ENCODE measurements at regions not wholly inside any gene's neighbourhood (a gene's known extent, or its start where the extent isn't known, plus 50 kb on each side); places are given as distances from the start of the nearest gene placed in this dataset.

DNA sequence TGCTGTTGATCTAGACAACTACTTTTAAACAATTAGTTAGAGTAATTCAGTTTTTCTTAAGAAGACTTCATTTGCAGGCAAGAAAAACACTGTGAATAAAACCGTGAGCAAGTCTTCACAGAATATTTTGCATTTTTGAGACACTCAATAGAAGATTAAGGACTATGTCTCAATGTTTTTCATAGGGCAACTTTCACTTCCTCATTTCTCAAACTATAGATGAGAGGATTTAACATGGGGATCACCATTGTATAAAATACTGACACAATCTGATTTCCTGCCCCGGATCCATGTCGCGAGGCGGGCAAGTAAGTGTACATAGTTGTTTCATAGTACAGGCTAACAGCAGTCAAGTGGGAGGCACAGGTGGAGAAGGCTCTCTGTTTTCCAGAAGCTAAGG, 108.8 kb upstream of the IGSF1 start:
- H3K27me3 ChIP-seq (ENCODE audit: control insufficient read depth in 3 of 3, insufficient read depth in 3 of 3, low read length in 2 of 3): peaks cover 0 to 33% (median 28%) of the 10 kb centered on the region in 3 donors
- 77 to 82% methylated on average over 5 of the region's 5 CpGs for WGBS, 2 donors
- H3K4me3 ChIP-seq: no peak overlapping the region
- H3K9ac ChIP-seq (ENCODE audit: insufficient read depth in 1 of 2, low read length in 2 of 2): no peak overlapping the region
- DNase-seq (no peak), ATAC-seq (ENCODE audit: insufficient read depth, low FRiP score) (no peak)
- peaks cover 0 to 4% (median 0%) of the 10 kb centered on the region in 4 donors for H3K9me3 ChIP-seq (ENCODE audit: control insufficient read depth in 4 of 4, insufficient read depth in 3 of 4, low read length in 3 of 4)
- no peak overlapping the region for H3K27ac ChIP-seq (ENCODE audit: low read depth in 1 of 2, low read length in 1 of 2)
- no peaks in the 10 kb centered on the region for H3K4me1 ChIP-seq (ENCODE audit: control insufficient read depth in 5 of 5, insufficient read depth in 5 of 5, low read length in 5 of 5)
- TF ChIP-seq, protein P1, sequence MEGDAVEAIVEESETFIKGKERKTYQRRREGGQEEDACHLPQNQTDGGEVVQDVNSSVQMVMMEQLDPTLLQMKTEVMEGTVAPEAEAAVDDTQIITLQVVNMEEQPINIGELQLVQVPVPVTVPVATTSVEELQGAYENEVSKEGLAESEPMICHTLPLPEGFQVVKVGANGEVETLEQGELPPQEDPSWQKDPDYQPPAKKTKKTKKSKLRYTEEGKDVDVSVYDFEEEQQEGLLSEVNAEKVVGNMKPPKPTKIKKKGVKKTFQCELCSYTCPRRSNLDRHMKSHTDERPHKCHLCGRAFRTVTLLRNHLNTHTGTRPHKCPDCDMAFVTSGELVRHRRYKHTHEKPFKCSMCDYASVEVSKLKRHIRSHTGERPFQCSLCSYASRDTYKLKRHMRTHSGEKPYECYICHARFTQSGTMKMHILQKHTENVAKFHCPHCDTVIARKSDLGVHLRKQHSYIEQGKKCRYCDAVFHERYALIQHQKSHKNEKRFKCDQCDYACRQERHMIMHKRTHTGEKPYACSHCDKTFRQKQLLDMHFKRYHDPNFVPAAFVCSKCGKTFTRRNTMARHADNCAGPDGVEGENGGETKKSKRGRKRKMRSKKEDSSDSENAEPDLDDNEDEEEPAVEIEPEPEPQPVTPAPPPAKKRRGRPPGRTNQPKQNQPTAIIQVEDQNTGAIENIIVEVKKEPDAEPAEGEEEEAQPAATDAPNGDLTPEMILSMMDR (IDR thresholded peaks at IDR 0.05; ENCODE audit: control extremely low read depth, extremely low read depth): no peak
- H3K36me3 ChIP-seq (ENCODE audit: control insufficient read depth in 4 of 4, insufficient read depth in 4 of 4, low read length in 4 of 4): no peaks in the 10 kb centered on the region

DNA sequence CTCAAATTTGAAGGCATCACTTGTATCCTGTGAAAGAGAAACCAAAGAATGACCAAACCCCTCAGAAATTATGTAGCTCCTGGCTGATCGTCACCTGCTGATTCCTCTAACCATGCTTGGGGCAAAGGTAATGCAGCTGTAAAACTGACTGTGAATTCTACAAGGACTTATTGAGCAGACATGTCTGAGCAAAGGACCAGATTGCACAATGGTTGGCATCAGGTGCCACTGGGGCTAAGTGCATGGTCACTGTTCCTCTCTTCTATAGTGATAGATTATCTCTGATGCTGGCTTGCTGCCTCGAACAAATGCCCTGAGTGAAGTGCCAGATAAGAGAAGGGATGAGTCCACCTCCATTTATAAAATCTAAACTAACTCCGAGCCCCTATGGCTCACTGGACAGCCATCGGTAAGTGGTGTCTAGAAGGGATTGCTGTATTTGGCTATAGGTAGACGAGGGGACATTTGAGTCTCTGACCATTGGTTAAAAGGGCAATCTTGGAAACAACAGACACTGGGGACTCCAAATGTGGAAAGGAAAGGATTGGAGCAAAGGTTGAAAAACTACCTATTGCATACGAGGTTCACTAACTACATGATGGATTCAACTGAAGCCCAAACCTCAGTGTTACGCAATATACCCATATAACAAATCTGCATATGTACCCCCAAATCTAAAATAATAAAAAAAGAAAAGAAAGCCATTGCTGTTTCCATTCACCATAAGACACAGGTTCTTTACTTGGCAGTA, 110.7 kb upstream of the IGSF1 start:
- 69 to 82% methylated on average over 7 of the region's 7 CpGs for WGBS, 2 donors
- TF ChIP-seq, protein P1 (IDR thresholded peaks at IDR 0.05; ENCODE audit: control extremely low read depth, extremely low read depth): no peak
- H3K36me3 ChIP-seq (ENCODE audit: control insufficient read depth in 4 of 4, insufficient read depth in 4 of 4, low read length in 4 of 4): no peaks in the 10 kb centered on the region
- H3K27me3 ChIP-seq (ENCODE audit: control insufficient read depth in 3 of 3, insufficient read depth in 3 of 3, low read length in 2 of 3): peaks cover 0 to 36% (median 23%) of the 10 kb centered on the region in 3 donors
- no peak overlapping the region for H3K27ac ChIP-seq (ENCODE audit: low read depth in 1 of 2, low read length in 1 of 2)
- peaks cover 0 to 4% (median 0%) of the 10 kb centered on the region in 4 donors for H3K9me3 ChIP-seq (ENCODE audit: control insufficient read depth in 4 of 4, insufficient read depth in 3 of 4, low read length in 3 of 4)
- no peak overlapping the region for H3K4me3 ChIP-seq
- no peak overlapping the region for H3K9ac ChIP-seq (ENCODE audit: insufficient read depth in 1 of 2, low read length in 2 of 2)
- H3K4me1 ChIP-seq (ENCODE audit: control insufficient read depth in 5 of 5, insufficient read depth in 5 of 5, low read length in 5 of 5): no peaks in the 10 kb centered on the region
- DNase-seq (no peak), ATAC-seq (ENCODE audit: insufficient read depth, low FRiP score) (no peak)

DNA sequence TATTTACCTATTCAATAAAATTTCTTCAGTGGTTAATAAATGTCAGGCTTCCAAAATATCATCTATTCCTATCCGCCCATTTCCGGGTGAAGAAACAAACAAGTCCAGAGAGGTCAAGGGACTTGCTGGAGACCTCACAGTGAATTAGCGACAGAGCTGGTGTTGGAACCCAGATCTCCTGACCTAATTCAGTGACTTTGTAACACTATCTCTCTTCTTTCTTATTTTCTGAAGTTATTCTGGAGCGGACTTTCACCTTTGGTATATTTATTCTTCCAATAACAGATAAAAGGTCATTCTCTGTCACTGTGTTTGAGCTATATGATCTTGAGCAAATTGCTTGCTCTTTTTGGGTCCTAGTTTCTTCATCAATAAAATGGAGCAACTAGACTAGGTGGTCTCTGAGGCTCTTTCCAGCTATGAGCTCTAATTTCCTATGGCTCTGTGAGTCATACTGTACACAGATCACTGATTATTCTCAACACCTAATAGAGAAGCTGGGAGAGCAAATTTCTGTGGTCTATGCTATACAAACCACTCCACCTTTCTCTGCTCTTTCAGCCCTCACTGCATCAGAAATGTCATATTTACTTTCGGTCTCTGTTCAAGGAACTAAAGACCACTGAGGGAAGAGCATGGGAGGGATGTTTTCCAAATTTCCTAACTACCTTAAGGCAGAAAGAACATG, 113.2 kb upstream of the IGSF1 start:
- DNase-seq: no peak
- Histone ChIP-seq H3K27ac (ENCODE audit: low read depth in 1 of 2, low read length in 1 of 2) (no peak overlapping the region), H3K4me1 (ENCODE audit: control insufficient read depth in 5 of 5, insufficient read depth in 5 of 5, low read length in 5 of 5) (no peaks in the 10 kb centered on the region), H3K4me3 (no peak overlapping the region), H3K9ac (ENCODE audit: insufficient read depth in 1 of 2, low read length in 2 of 2) (no peak overlapping the region), H3K9me3 (ENCODE audit: control insufficient read depth in 4 of 4, insufficient read depth in 3 of 4, low read length in 3 of 4) (peaks cover 0 to 4% (median 0%) of the 10 kb centered on the region in 4 donors), H3K36me3 (ENCODE audit: control insufficient read depth in 4 of 4, insufficient read depth in 4 of 4, low read length in 4 of 4) (no peaks in the 10 kb centered on the region), H3K27me3 (ENCODE audit: control insufficient read depth in 3 of 3, insufficient read depth in 3 of 3, low read length in 2 of 3) (peaks cover 0 to 48% (median 17%) of the 10 kb centered on the region in 3 donors)
- 81 to 94% methylated on average over 5 of the region's 5 CpGs for WGBS, 2 donors
- ATAC-seq (ENCODE audit: insufficient read depth, low FRiP score): no peak
- TF ChIP-seq, protein P1 (IDR thresholded peaks at IDR 0.05; ENCODE audit: control extremely low read depth, extremely low read depth): no peak
